ENCODE measurements at regions not wholly inside any gene's neighbourhood (a gene's known extent, or its start where the extent isn't known, plus 50 kb on each side); places are given as distances from the start of the nearest gene placed in this dataset.
"Not testable (repeated sequence)": the region's sequence is repeated elsewhere in the genome, so short reads cannot be mapped to it uniquely, and the experiment has no call there.

DNA sequence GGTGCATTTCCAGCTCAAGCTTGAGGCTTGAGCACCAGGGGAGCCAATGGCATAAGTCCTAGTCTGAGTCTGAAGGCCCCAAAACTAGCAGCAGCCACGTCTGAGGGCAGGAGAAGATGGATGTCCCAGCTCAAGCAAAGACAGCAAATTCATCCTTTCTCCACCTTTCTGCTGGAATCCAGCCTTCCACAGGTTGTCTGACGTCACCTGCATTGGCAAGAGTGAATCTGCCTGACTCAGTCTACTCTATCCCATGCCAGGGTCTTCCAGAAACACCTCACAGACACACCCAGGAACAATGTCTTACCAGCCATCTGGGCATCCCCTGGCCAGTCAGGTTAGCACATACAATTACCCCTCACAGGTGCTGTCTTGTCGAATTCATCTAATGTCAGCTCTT lies 76.2 kb upstream of the SOX11 start:
- DNase-seq (ENCODE audit: low spot score) = no peak

DNA sequence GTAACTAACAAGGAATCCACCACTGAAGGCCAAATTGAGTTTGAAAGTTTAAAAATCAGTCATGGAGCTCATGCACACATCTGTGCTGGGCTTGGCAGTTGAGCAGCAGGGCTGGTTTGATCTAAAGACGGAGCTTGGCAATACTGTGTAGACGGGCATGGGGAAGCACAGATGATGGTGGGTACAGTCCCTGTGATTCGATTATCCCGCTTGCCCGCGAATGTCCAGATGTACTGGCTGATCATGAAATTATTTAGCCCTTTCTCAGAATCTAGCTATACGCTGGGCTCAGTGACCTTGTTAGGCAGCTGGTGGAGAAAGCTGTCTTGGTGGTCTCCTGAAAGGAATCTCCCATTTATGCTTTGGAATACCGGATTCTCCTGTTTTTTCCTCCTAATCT lies 74.8 kb upstream of the SOX11 start:
- DNase-seq (ENCODE audit: low spot score) = no peak

DNA sequence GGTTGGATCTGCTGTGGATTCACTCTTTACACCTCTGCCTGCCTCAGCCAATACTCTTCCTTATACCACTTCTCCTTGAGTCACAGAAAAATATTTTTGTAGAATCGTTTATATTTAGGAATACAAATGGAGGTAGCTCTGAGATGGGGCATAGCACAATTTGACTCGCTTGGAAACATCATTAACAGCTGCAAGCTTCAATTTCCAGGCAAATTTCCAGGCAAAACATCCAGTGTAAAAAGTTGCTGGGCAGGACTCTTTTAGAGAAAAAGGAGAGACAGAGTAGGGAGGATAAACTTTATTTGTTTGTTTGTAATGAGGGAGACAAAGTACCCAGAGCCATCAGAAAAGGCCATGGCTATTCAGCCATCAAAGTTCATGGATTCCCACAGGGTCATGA lies 74.4 kb upstream of the SOX11 start:
- no peak for DNase-seq (ENCODE audit: low spot score)

DNA sequence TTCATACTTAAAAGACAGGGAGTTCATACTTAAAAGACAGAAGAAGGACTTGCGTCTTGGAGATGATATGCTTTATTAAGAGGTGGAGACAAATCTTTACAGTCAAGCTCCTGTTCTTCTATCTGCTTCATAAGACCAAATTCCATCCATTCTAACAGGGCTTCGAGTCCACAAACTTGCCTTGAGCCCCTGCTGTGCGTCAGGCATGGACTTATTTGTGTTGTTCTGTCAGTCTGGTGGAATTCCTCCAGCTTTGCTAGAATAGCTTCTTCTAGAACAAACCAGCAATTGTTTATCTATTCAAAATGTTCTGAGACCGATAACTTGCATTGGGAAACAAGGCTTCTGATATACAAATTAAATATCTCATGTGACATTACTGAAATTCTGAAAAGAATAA lies 73.9 kb upstream of the SOX11 start:
- no peak for DNase-seq (ENCODE audit: low spot score)

DNA sequence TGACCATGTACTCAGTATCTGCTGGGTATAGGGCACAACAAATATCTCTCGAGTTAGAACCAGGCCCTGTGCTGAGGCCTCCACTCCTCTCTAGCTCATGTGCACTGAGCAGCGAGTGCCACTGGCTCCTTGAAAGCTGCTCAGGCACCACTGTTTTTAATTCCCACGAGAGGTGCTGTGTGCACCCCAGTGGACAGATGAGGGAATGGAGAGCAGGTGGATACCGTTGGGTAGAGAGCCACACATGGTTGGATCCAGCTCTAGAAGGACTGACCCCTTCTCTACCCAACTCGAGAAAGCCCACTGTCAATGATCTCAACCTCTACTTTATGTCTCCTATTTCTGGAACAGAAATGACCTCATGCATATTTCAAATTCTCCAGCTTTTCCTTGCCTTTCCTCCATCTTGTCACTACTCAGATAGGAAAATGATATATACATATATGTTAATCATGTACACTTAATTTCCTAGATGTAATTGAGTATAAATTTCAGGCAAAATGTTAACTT lies 66.6 kb upstream of the SOX11 start:
- not testable (repeated sequence) for DNase-seq (ENCODE audit: low spot score)

DNA sequence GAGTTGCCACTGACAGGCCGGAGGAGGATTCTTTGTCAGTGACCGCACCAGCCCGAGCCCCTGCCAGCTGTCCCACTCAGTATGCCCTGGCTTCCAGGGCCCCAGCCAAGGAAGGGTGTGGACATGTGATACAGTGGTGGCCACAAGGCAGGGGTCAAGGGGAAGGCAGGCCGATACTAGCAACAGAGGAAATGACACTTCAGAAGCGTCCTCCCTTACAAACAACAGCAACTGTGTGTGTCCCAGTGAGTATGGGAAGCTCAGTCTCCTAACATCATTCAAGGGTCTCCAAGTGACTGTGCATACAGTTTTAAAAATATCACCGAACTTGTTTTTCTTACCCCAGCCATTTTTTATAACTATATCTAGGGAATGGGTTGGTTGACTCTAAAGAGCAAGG lies 63.7 kb upstream of the SOX11 start:
- DNase-seq (ENCODE audit: low spot score) = not testable (repeated sequence)

DNA sequence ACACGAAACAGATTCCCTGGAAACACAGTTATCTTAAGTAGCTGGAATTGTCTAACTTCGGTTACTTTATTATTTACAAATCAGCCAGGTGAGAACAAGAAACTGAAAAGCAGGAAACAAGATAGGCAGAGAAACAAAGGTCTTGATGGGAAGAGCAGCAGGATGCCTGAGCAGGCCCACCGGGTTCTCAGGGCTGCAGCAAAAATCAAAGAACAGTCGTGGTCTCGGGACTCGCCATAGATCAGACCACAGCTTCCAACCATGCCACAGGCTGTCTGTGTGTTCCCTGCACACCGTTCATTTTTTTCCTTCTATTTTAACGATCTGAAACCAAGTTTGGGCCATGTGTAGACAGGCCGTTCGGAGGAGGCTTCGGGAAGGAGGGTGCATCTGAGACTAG lies 62.7 kb upstream of the SOX11 start:
- DNase-seq (ENCODE audit: low spot score) = not testable (repeated sequence)

DNA sequence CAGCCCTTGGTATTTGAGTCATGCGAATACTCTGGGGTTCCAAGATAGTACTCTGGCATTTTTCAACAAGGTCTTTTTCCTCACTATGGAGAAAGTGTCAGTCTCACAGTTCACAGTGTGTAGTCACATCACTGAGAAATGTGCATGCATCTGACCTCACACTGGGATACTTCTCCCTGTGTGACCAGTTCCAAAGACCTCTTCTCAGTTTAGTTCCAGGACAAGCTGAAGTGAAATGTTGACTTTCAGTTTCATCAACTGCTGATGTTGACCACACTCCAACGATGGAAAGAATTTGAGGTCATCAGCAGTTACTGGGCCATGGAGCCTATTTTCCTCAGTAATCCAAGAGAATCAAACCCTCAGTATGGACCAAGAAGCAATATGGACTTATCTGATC lies 55.1 kb upstream of the SOX11 start:
- not testable (repeated sequence) for DNase-seq (ENCODE audit: low spot score)
